ENCODE measurements at regions not wholly inside any gene's neighbourhood (a gene's known extent, or its start where the extent isn't known, plus 50 kb on each side); places are given as distances from the start of the nearest gene placed in this dataset.
"Not testable (repeated sequence)": the region's sequence is repeated elsewhere in the genome, so short reads cannot be mapped to it uniquely, and the experiment has no call there.

- no peak for DNase-seq
These were observed 79.6 kb downstream of the RSPH3 start for GRCh38 chr6:158920311-158920905.

GRCh38 chr6:158919865-158920264, 80.1 kb downstream of the RSPH3 start:
- DNase-seq: no peak

- DNase-seq: no peak
These were observed 83.4 kb downstream of the RSPH3 start for GRCh38 chr6:158916617-158917016.

- no peak for DNase-seq
These were observed 85.1 kb downstream of the RSPH3 start for GRCh38 chr6:158914923-158915322.

GRCh38 chr6:158913580-158913979, 86.4 kb downstream of the RSPH3 start:
- DNase-seq: no peak

GRCh38 chr6:158912655-158913054, 87.3 kb downstream of the RSPH3 start:
- no peak for DNase-seq

GRCh38 chr6:158911746-158912480, 88.1 kb downstream of the RSPH3 start:
- no peak for DNase-seq

GRCh38 chr6:158910484-158911440, 89.2 kb downstream of the RSPH3 start:
- no peak for DNase-seq

GRCh38 chr6:158909938-158910337, 90.1 kb downstream of the RSPH3 start:
- DNase-seq: no peak

GRCh38 chr6:158908606-158909005, 89.4 kb upstream of the EZR start:
- no peak for DNase-seq

GRCh38 chr6:158907931-158908330, 88.8 kb upstream of the EZR start:
- no peak for DNase-seq

GRCh38 chr6:158906926-158907325, 87.8 kb upstream of the EZR start:
- no peak for DNase-seq

- DNase-seq: no peak
These were observed 86.1 kb upstream of the EZR start for GRCh38 chr6:158905277-158905676.

GRCh38 chr6:158903801-158904200, 84.6 kb upstream of the EZR start:
- no peak for DNase-seq

GRCh38 chr6:158900663-158901312, 81.6 kb upstream of the EZR start:
- no peak for DNase-seq

GRCh38 chr6:158897236-158897635, 78.1 kb upstream of the EZR start:
- DNase-seq: no peak

- no peak for DNase-seq
These were observed 76.5 kb upstream of the EZR start for GRCh38 chr6:158895661-158896060.

GRCh38 chr6:158894193-158894592, 75.0 kb upstream of the EZR start:
- DNase-seq: peak; percentile 91

GRCh38 chr6:158892266-158892665, 73.1 kb upstream of the EZR start:
- no peak for DNase-seq

GRCh38 chr6:158891560-158891959, 72.4 kb upstream of the EZR start:
- not testable (repeated sequence) for DNase-seq

GRCh38 chr6:158888171-158888570, 69.0 kb upstream of the EZR start:
- peak; percentile 26 for DNase-seq

- not testable (repeated sequence) for DNase-seq
These were observed 67.3 kb upstream of the EZR start for GRCh38 chr6:158886346-158886977.

- not testable (repeated sequence) for DNase-seq
These were observed 62.7 kb upstream of the EZR start for GRCh38 chr6:158881884-158882283.
